ENCODE measurements at regions not wholly inside any gene's neighbourhood (a gene's known extent, or its start where the extent isn't known, plus 50 kb on each side); places are given as distances from the start of the nearest gene placed in this dataset.

DNA sequence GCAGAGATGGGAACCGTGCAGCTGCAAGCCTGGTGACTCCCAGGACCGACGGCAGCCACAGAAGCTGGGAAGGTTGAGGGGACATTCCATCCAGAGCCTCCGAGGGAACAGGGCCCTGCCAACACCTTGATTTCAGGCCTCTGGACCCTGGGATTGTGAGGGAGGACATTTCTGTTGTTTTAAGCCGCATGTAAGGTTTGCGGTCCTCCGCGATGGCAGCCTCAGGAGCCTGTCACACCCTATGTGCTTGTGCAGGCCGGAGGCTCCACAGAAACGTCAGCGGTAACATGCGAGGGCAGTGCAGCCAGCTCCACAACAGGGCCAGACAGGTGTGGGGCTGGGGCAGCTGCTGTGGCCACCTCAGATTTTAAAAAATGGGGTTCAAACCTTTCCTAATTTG is 144.7 kb upstream of the SHH start:
- H3K27ac ChIP-seq (ENCODE audit: low read depth, low read length) = no peak overlapping the region
- no peak for DNase-seq (ENCODE audit: low read depth in 4 of 6, low spot score in 6 of 6)
- no peaks in the 10 kb centered on the region for H3K27me3 ChIP-seq (ENCODE audit: control insufficient read depth, insufficient read depth, low read length)
- no peaks in the 10 kb centered on the region for H3K9me3 ChIP-seq (ENCODE audit: control insufficient read depth, insufficient read depth, low read length)
- no peak overlapping the region for H3K4me3 ChIP-seq (ENCODE audit: low read depth, low read length)
- H3K4me1 ChIP-seq (ENCODE audit: control insufficient read depth, insufficient read depth, low read length) = peaks cover 9% of the 10 kb centered on the region
- H3K36me3 ChIP-seq (ENCODE audit: control insufficient read depth, insufficient read depth, low read length) = no peaks in the 10 kb centered on the region
- WGBS (ENCODE audit: insufficient coverage) = 88% methylated on average over 12 of the region's 12 CpGs

DNA sequence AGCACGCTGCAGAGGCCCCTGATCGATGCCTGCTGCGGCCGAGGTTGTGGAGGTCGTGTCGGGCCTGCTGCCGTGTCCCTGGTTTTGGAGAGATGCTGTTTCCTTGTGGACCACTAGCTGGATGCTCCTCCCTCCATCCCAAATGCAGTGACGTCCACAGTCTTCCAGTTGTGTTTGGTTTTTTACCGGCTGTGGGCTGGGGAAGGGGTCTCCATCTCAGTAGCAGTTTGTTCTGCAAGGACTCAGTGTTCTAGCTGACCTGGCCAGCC is 143.0 kb upstream of the SHH start:
- no peaks in the 10 kb centered on the region for H3K36me3 ChIP-seq (ENCODE audit: control insufficient read depth, insufficient read depth, low read length)
- DNase-seq (ENCODE audit: low read depth in 4 of 6, low spot score in 6 of 6) = no peak
- WGBS (ENCODE audit: insufficient coverage) = 93% methylated on average over 8 of the region's 9 CpGs

DNA sequence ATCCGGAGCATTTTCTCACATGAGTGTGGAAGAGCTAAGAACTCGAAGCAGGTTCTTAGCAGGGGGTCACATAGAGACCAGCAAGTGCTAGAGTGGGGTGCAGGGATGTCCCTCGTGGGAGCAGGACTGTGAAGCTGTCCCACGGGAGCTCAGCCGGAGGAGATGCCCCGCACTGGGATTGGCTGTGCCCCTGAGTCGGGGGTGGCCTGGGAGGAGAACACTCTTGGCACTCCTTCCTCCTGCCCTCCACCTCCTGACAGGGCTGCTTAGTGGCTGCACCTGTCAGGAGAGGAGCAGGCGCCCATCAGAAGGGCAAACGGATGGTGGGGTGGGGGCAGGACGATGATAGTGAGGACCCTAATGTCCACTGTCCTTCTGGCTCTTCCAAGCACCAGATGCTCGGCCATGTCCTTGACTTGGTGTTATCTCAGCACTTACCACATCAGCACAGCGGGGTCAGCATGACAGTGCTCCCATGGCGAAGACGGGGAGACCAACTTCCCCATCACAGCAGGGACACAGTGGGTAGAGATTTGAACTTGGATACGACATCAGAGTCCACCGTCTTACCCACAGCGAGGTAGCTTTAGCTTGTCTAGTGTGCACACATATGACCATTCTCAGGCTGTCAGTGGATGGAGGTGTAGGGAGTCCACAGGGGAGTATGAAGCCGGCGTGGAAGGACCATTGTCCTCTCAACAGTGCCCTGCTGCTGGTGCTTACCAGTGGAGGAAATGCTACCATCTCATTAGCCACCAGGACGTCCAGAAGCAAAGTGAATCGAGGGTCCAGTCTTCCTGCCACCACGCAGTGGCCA is 142.5 kb upstream of the SHH start:
- Histone ChIP-seq H3K27ac (ENCODE audit: low read depth, low read length) (no peak overlapping the region), H3K27me3 (ENCODE audit: control insufficient read depth, insufficient read depth, low read length) (no peaks in the 10 kb centered on the region), H3K9me3 (ENCODE audit: control insufficient read depth, insufficient read depth, low read length) (no peaks in the 10 kb centered on the region), H3K4me3 (ENCODE audit: low read depth, low read length) (no peak overlapping the region), H3K4me1 (ENCODE audit: control insufficient read depth, insufficient read depth, low read length) (no peaks in the 10 kb centered on the region), H3K36me3 (ENCODE audit: control insufficient read depth, insufficient read depth, low read length) (no peaks in the 10 kb centered on the region)
- WGBS (ENCODE audit: insufficient coverage) = 84% methylated on average over 18 of the region's 22 CpGs
- no peak for DNase-seq (ENCODE audit: low read depth in 4 of 6, low spot score in 6 of 6)

More for the DNA sequence above, 143.0 kb upstream of the SHH start:
- Histone ChIP-seq H3K4me3 (ENCODE audit: low read depth, low read length) (no peak overlapping the region), H3K9me3 (ENCODE audit: control insufficient read depth, insufficient read depth, low read length) (no peaks in the 10 kb centered on the region), H3K4me1 (ENCODE audit: control insufficient read depth, insufficient read depth, low read length) (no peaks in the 10 kb centered on the region), H3K27ac (ENCODE audit: low read depth, low read length) (no peak overlapping the region), H3K27me3 (ENCODE audit: control insufficient read depth, insufficient read depth, low read length) (no peaks in the 10 kb centered on the region)

DNA sequence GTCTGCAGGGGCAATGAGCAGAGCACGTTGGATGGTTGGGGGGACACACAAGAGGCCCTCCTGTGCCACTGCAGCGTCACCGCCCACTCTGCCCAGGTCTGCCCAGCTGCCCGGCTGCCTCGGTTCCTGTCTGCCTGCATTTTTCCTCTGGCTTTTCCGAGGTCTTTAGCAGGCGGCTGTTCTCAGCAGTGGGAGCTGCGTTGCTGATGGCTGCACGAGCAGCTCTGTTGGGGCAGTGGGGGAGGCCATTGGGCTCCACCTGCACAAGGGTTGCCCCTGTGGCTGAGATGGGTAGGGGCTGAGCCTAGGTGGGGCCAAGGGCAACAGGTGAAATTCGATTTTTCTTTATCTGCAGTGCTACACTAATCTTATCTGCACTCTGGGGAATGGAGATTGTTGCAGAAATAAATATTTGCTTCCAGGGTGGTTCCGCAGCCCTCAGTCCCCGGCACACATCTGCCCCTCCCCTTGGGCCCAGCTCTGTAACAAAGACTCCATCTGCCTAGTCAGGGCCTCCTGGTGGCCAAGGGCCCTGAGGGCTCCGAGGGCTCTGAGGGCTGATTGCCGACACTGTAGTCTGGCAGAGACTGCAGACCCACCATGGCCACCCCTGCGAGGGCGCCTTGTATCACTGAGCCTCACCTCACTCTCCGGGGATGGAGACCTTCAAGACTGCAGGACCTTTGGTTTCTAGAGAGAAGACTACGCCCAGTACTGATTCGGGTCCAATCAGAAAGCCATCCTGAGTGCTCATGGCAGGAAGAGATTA is 141.7 kb upstream of the SHH start:
- no peaks in the 10 kb centered on the region for H3K27me3 ChIP-seq (ENCODE audit: control insufficient read depth, insufficient read depth, low read length)
- H3K36me3 ChIP-seq (ENCODE audit: control insufficient read depth, insufficient read depth, low read length) = no peaks in the 10 kb centered on the region
- no peak overlapping the region for H3K27ac ChIP-seq (ENCODE audit: low read depth, low read length)
- H3K4me1 ChIP-seq (ENCODE audit: control insufficient read depth, insufficient read depth, low read length) = no peaks in the 10 kb centered on the region
- WGBS (ENCODE audit: insufficient coverage) = 85% methylated on average over 18 of the region's 19 CpGs
- H3K4me3 ChIP-seq (ENCODE audit: low read depth, low read length) = no peak overlapping the region
- no peaks in the 10 kb centered on the region for H3K9me3 ChIP-seq (ENCODE audit: control insufficient read depth, insufficient read depth, low read length)
- no peak for DNase-seq (ENCODE audit: low read depth in 4 of 6, low spot score in 6 of 6)

DNA sequence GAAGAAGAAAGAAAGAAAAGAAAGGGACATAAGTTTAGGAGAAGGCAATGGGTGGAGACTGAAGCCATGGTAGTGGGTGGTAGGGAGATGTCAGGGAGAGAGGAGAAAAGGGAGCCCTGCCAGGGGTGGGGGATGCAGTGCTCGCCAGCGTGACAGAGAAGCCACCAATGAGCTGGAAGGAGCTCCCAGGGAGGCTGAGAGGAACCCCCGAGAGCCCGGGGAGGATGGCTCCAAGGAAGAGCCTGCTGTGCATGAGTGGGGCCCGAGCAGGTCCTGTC is 141.2 kb upstream of the SHH start:
- H3K27me3 ChIP-seq (ENCODE audit: control insufficient read depth, insufficient read depth, low read length) = no peaks in the 10 kb centered on the region
- no peak for DNase-seq (ENCODE audit: low read depth in 4 of 6, low spot score in 6 of 6)
- H3K9me3 ChIP-seq (ENCODE audit: control insufficient read depth, insufficient read depth, low read length) = no peaks in the 10 kb centered on the region
- no peak overlapping the region for H3K27ac ChIP-seq (ENCODE audit: low read depth, low read length)
- no peaks in the 10 kb centered on the region for H3K36me3 ChIP-seq (ENCODE audit: control insufficient read depth, insufficient read depth, low read length)
- H3K4me1 ChIP-seq (ENCODE audit: control insufficient read depth, insufficient read depth, low read length) = no peaks in the 10 kb centered on the region
- H3K4me3 ChIP-seq (ENCODE audit: low read depth, low read length) = no peak overlapping the region
- 79% methylated on average over 5 of the region's 5 CpGs for WGBS (ENCODE audit: insufficient coverage)

DNA sequence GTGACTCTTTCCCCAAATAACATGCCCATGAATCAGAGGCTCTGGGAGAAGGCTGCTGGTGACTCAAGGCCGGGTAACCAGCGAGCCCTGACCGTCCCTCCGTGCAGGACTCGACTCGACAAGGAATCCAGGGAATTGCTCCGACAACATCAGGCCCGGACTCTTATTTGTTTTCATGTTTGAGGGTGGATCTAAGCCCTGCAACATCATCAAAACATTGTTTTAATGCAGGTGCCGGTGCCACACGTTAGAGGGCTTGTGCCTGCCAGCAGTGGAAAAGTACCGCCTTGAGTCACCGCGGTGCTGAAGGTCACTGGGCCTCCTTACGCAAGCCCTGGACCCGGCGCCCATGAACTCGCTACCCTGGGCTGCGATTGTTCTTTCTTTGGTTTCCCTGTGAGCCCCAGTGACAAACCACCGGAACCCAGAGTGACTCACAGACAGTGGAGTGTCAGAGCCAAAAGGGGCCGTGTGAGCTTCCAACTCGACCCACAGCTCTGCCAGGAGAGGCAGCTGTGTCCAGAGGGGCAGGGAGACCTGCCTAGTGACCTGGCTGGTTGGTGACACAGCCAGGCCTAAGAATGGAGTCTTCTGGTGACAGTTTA is 139.4 kb upstream of the SHH start:
- Histone ChIP-seq H3K36me3 (ENCODE audit: control insufficient read depth, insufficient read depth, low read length) (no peaks in the 10 kb centered on the region), H3K9me3 (ENCODE audit: control insufficient read depth, insufficient read depth, low read length) (no peaks in the 10 kb centered on the region), H3K27me3 (ENCODE audit: control insufficient read depth, insufficient read depth, low read length) (no peaks in the 10 kb centered on the region), H3K4me1 (ENCODE audit: control insufficient read depth, insufficient read depth, low read length) (no peaks in the 10 kb centered on the region), H3K27ac (ENCODE audit: low read depth, low read length) (no peak overlapping the region), H3K4me3 (ENCODE audit: low read depth, low read length) (no peak overlapping the region)
- DNase-seq (ENCODE audit: low read depth in 4 of 6, low spot score in 6 of 6) = no peak
- WGBS (ENCODE audit: insufficient coverage) = 89% methylated on average over 18 of the region's 21 CpGs

DNA sequence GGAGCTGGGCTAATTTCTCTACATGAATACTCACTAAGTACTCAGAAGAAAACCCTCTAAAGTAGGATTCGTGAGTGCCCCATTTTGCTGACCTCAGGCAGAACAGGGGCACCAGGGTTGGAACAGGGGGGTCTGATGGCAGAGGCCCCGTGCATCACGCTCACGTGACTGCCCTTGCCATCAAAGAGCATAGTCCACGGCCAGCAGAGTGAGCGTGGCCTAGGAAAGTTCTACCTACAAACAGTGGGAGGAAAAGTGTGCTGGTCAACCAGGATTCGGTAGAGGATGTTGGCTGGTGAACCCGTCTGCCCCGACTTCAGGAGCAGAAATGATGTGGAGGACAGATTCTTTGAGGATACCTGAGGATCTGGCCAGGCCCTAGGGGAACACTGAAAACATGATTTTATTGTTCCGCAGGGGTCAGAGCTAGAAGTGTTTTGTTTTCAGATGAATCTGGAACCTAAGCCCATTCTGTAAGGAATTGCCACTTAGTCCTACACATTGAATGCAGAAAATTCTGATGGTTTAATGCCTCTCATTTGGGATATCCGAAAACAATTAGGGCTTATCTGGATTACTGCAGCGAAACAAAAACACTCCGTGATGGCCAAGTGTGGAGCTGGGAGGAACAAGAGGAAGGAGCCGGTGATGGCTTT is 138.8 kb upstream of the SHH start:
- Histone ChIP-seq H3K27ac (ENCODE audit: low read depth, low read length) (no peak overlapping the region), H3K4me1 (ENCODE audit: control insufficient read depth, insufficient read depth, low read length) (no peaks in the 10 kb centered on the region), H3K9me3 (ENCODE audit: control insufficient read depth, insufficient read depth, low read length) (no peaks in the 10 kb centered on the region), H3K27me3 (ENCODE audit: control insufficient read depth, insufficient read depth, low read length) (no peaks in the 10 kb centered on the region), H3K4me3 (ENCODE audit: low read depth, low read length) (no peak overlapping the region), H3K36me3 (ENCODE audit: control insufficient read depth, insufficient read depth, low read length) (no peaks in the 10 kb centered on the region)
- 87% methylated on average over 11 of the region's 14 CpGs for WGBS (ENCODE audit: insufficient coverage)
- no peak for DNase-seq (ENCODE audit: low read depth in 4 of 6, low spot score in 6 of 6)

DNA sequence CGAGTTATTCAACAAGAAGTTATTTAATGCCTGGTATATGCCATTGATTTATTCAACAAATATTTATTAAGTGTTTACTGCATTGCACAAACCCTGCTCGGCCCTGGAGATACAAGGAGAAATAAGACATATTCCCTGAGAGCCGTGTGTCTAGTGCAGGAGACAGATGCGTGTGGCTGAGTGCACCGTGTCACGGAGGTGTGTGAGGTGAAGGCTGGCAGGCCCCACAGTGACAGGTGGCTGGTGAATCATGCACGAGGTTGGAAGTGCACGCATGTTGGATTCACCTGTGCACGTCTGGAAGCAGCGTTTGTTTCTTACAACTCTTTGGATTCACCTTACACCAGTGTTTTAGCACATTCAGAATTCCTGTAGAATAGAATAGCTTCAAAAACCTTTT is 136.6 kb upstream of the SHH start:
- Histone ChIP-seq H3K36me3 (ENCODE audit: control insufficient read depth, insufficient read depth, low read length) (no peaks in the 10 kb centered on the region), H3K4me1 (ENCODE audit: control insufficient read depth, insufficient read depth, low read length) (no peaks in the 10 kb centered on the region), H3K27me3 (ENCODE audit: control insufficient read depth, insufficient read depth, low read length) (no peaks in the 10 kb centered on the region), H3K27ac (ENCODE audit: low read depth, low read length) (no peak overlapping the region), H3K4me3 (ENCODE audit: low read depth, low read length) (no peak overlapping the region), H3K9me3 (ENCODE audit: control insufficient read depth, insufficient read depth, low read length) (no peaks in the 10 kb centered on the region)
- DNase-seq (ENCODE audit: low read depth in 4 of 6, low spot score in 6 of 6) = no peak
- WGBS (ENCODE audit: insufficient coverage) = 91% methylated on average over 10 of the region's 10 CpGs

DNA sequence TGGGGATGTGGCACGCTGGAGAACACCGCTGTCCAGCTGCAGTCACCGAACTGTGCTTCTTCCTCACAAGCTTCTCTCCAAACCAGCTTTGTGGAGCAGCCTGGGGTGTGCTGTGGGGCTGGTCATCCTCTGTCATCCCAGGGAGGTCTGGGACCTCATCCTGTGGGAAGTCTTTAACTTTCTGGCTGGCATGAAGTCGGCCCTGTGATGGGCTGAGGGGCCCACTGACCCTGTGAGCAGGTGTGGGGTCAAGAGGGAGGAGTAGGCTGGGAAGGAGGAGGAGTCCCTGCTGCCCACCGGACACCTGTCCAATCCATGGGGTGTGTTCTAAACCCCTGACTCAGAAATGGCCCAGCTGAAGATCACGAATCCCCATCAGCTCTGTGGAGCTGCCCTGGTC is 136.2 kb upstream of the SHH start:
- Histone ChIP-seq H3K27ac (ENCODE audit: low read depth, low read length) (no peak overlapping the region), H3K4me3 (ENCODE audit: low read depth, low read length) (no peak overlapping the region), H3K4me1 (ENCODE audit: control insufficient read depth, insufficient read depth, low read length) (no peaks in the 10 kb centered on the region), H3K9me3 (ENCODE audit: control insufficient read depth, insufficient read depth, low read length) (no peaks in the 10 kb centered on the region), H3K36me3 (ENCODE audit: control insufficient read depth, insufficient read depth, low read length) (no peaks in the 10 kb centered on the region), H3K27me3 (ENCODE audit: control insufficient read depth, insufficient read depth, low read length) (no peaks in the 10 kb centered on the region)
- 79% methylated on average over 3 of the region's 6 CpGs for WGBS (ENCODE audit: insufficient coverage)
- DNase-seq (ENCODE audit: low read depth in 4 of 6, low spot score in 6 of 6) = no peak

All from spinal cord (tissue), 9 donors.